ENCODE measurements at regions not wholly inside any gene's neighbourhood (a gene's known extent, or its start where the extent isn't known, plus 50 kb on each side); places are given as distances from the start of the nearest gene placed in this dataset.

DNA sequence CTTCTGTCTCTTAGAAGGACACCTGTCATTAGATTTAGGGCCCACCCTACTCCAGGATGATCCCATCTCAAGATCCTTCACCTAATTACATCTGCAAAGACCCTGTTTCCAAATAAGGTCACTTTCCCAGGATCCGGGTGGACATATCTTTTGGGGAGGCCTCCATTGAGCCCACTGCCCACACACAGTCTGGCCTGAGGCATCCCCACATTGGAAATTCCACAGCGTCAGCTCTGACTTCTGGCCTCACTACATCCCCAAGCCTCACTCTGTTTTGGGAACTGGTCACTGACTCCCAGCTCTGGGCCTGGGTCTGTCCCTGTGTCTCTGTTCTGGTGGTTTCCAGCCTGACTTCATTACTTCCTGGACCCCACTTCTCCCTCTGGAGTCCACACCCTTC is 285.5 kb downstream of the CRLF2 start:
- 75% methylated on average over 2 of the region's 2 CpGs for WGBS (ENCODE audit: insufficient coverage, insufficient replicate concordance, low lambda C conversion rate, missing lambda C conversion rate)
- H3K9ac ChIP-seq (ENCODE audit: control insufficient read depth, insufficient read depth, low read length), result no peak overlapping the region
- intact Hi-C loops (cut with micrococcal nuclease; ENCODE audit: unreplicated experiment), result no loop called here

GRCh38 chrX:926070-926469 is 286.4 kb downstream of the CRLF2 start:
- Histone ChIP-seq H2AFZ (ENCODE audit: control insufficient read depth, low read depth, low read length) (no peak overlapping the region), H4K20me1 (ENCODE audit: control insufficient read depth, insufficient read depth) (no peaks in the 10 kb centered on the region), H3K4me1 (ENCODE audit: control insufficient read depth, insufficient read depth, low read length) (no peaks in the 10 kb centered on the region), H3K27me3 (replicated peaks in 1 of 2; ENCODE audit: control insufficient read depth in 2 of 2, insufficient read depth in 2 of 2, low read length in 1 of 2) (no peaks in the 10 kb centered on the region), H3K36me3 (ENCODE audit: control insufficient read depth in 2 of 2, insufficient read depth in 2 of 2, low read length in 1 of 2) (no peaks in the 10 kb centered on the region), H3K27ac (ENCODE audit: control insufficient read depth, insufficient read depth) (no peak overlapping the region), H3K79me2 (ENCODE audit: control insufficient read depth, insufficient read depth, low read length) (no peaks in the 10 kb centered on the region), H3K4me3 (no peak overlapping the region), H3K9ac (ENCODE audit: control insufficient read depth, insufficient read depth, low read length) (no peak overlapping the region), H3K9me3 (replicated peaks; ENCODE audit: control insufficient read depth, insufficient read depth, low read length) (no peaks in the 10 kb centered on the region), H3K4me2 (ENCODE audit: control insufficient read depth, insufficient read depth) (no peak overlapping the region)
- ATAC-seq, result no peak
- ChIA-PET POLR2A (no interaction called here), RAD21 (ENCODE audit: unreplicated experiment) (no interaction called here), SMC1A (ENCODE audit: uncharacterized antibody, unreplicated experiment) (no interaction called here), CTCF (no interaction called here)
- in situ Hi-C loops (cut with MboI), result no loop called here
- intact Hi-C loops (cut with micrococcal nuclease; ENCODE audit: unreplicated experiment), result no loop called here
- WGBS (ENCODE audit: insufficient coverage, insufficient replicate concordance, low lambda C conversion rate, missing lambda C conversion rate), result 64% methylated on average over 8 of the region's 9 CpGs
- no peak for DNase-seq (ENCODE audit: low read depth, low spot score)
- FAIRE-seq, result no peak
- no TSS peak for BruUV-seq (replicated peaks)
- no peak for TF ChIP-seq HDAC2 (IDR thresholded peaks at IDR 0.05)
- TF ChIP-seq, protein P1, sequence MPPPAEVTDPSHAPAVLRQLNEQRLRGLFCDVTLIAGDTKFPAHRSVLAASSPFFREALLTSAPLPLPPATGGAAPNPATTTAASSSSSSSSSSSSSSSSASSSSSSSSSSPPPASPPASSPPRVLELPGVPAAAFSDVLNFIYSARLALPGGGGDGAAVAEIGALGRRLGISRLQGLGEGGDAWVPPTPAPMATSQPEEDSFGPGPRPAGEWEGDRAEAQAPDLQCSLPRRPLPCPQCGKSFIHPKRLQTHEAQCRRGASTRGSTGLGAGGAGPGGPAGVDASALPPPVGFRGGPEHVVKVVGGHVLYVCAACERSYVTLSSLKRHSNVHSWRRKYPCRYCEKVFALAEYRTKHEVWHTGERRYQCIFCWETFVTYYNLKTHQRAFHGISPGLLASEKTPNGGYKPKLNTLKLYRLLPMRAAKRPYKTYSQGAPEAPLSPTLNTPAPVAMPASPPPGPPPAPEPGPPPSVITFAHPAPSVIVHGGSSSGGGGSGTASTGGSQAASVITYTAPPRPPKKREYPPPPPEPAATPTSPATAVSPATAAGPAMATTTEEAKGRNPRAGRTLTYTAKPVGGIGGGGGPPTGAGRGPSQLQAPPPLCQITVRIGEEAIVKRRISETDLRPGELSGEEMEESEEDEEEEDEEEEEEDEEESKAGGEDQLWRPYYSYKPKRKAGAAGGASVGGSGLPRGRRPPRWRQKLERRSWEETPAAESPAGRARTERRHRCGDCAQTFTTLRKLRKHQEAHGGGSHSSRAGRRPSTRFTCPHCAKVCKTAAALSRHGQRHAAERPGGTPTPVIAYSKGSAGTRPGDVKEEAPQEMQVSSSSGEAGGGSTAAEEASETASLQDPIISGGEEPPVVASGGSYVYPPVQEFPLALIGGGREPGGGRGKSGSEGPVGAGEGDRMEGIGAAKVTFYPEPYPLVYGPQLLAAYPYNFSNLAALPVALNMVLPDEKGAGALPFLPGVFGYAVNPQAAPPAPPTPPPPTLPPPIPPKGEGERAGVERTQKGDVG (CRISPR knock-in tag; IDR thresholded peaks at IDR 0.05), result no peak
- TF ChIP-seq WRNIP1 (IDR thresholded peaks at IDR 0.05; ENCODE audit: borderline replicate concordance, low read depth, low read length), result no peak
- no peak for TF ChIP-seq GABPA (IDR thresholded peaks at IDR 0.05; ENCODE audit: low read depth)
- TF ChIP-seq LARP7 (IDR thresholded peaks at IDR 0.05), result no peak
- no peak for TF ChIP-seq TARDBP (IDR thresholded peaks at IDR 0.05; ENCODE audit: borderline replicate concordance)
- no peak for TF ChIP-seq E2F4 (IDR thresholded peaks at IDR 0.05; ENCODE audit: low read depth, low read length)
- TF ChIP-seq POU2F2 (IDR thresholded peaks at IDR 0.05; ENCODE audit: borderline replicate concordance, low read depth, low read length), result no peak

More for the DNA sequence above, 285.5 kb downstream of the CRLF2 start:
- no peaks in the 10 kb centered on the region for H3K9me3 ChIP-seq (replicated peaks; ENCODE audit: control insufficient read depth, insufficient read depth, low read length)
- no peaks in the 10 kb centered on the region for H3K36me3 ChIP-seq (ENCODE audit: control insufficient read depth in 2 of 2, insufficient read depth in 2 of 2, low read length in 1 of 2)
- H3K4me2 ChIP-seq (ENCODE audit: control insufficient read depth, insufficient read depth), result no peak overlapping the region
- no peak overlapping the region for H3K27ac ChIP-seq (ENCODE audit: control insufficient read depth, insufficient read depth)
- FAIRE-seq (no peak), DNase-seq (ENCODE audit: low read depth, low spot score) (no peak), ATAC-seq (no peak)
- ChIA-PET SMC1A (ENCODE audit: uncharacterized antibody, unreplicated experiment) (no interaction called here), RAD21 (ENCODE audit: unreplicated experiment) (no interaction called here), CTCF (no interaction called here), POLR2A (no interaction called here)
- H3K4me3 ChIP-seq, result no peak overlapping the region
- in situ Hi-C loops (cut with MboI), result no loop called here
- TF ChIP-seq SREBF1 (IDR thresholded peaks at IDR 0.05; ENCODE audit: low read length) (no peak), BCL11A (IDR thresholded peaks at IDR 0.05; ENCODE audit: low read depth, low read length) (no peak), ATF3 (IDR thresholded peaks at IDR 0.05; ENCODE audit: borderline replicate concordance, extremely low read depth, low read depth, low read length) (no peak)
- TF ChIP-seq, protein P2, sequence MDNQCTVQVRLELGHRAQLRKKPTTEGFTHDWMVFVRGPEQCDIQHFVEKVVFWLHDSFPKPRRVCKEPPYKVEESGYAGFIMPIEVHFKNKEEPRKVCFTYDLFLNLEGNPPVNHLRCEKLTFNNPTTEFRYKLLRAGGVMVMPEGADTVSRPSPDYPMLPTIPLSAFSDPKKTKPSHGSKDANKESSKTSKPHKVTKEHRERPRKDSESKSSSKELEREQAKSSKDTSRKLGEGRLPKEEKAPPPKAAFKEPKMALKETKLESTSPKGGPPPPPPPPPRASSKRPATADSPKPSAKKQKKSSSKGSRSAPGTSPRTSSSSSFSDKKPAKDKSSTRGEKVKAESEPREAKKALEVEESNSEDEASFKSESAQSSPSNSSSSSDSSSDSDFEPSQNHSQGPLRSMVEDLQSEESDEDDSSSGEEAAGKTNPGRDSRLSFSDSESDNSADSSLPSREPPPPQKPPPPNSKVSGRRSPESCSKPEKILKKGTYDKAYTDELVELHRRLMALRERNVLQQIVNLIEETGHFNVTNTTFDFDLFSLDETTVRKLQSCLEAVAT (IDR thresholded peaks at IDR 0.05), result no peak
- no peaks in the 10 kb centered on the region for H3K79me2 ChIP-seq (ENCODE audit: control insufficient read depth, insufficient read depth, low read length)
- no peaks in the 10 kb centered on the region for H4K20me1 ChIP-seq (ENCODE audit: control insufficient read depth, insufficient read depth)
- H3K4me1 ChIP-seq (ENCODE audit: control insufficient read depth, insufficient read depth, low read length), result no peaks in the 10 kb centered on the region
- BruUV-seq (replicated peaks), result no TSS peak
- H2AFZ ChIP-seq (ENCODE audit: control insufficient read depth, low read depth, low read length), result no peak overlapping the region
- H3K27me3 ChIP-seq (replicated peaks in 1 of 2; ENCODE audit: control insufficient read depth in 2 of 2, insufficient read depth in 2 of 2, low read length in 1 of 2), result no peaks in the 10 kb centered on the region
